ENCODE measurements at regions not wholly inside any gene's neighbourhood (a gene's known extent, or its start where the extent isn't known, plus 50 kb on each side); places are given as distances from the start of the nearest gene placed in this dataset.
"Not testable (repeated sequence)": the region's sequence is repeated elsewhere in the genome, so short reads cannot be mapped to it uniquely, and the experiment has no call there.

- ChIA-PET CTCF (no interaction called here), POLR2A (no interaction called here)
- Mint-ChIP-seq H3K4me1 (no peaks in the 10 kb centered on the region), H3K27ac (no peak overlapping the region), H3K27me3 (peaks cover 2% of the 10 kb centered on the region), H3K4me3 (no peak overlapping the region), H3K36me3 (ENCODE audit: low read depth) (no peaks in the 10 kb centered on the region), H3K9me3 (peaks cover 12% of the 10 kb centered on the region)
- no peak for TF ChIP-seq CTCF (IDR thresholded peaks at IDR 0.05)
- ATAC-seq (ENCODE audit: low read depth) (no peak), DNase-seq (no peak)
- intact Hi-C loops (cut with micrococcal nuclease): no loop called here
Measured at GRCh38 chr7:91731976-91732375, 148.5 kb downstream of the MTERF1 start.

- Mint-ChIP-seq H3K9me3 (peaks cover 10% of the 10 kb centered on the region), H3K4me1 (no peaks in the 10 kb centered on the region), H3K36me3 (ENCODE audit: low read depth) (no peaks in the 10 kb centered on the region), H3K4me3 (no peak overlapping the region), H3K27me3 (peaks cover 2% of the 10 kb centered on the region), H3K27ac (no peak overlapping the region)
- ATAC-seq (ENCODE audit: low read depth): no peak
- TF ChIP-seq CTCF (IDR thresholded peaks at IDR 0.05): no peak
- DNase-seq: no peak
- ChIA-PET POLR2A (no interaction called here), CTCF (no interaction called here)
- intact Hi-C loops (cut with micrococcal nuclease): no loop called here
Measured at GRCh38 chr7:91749418-91749817, 131.1 kb downstream of the MTERF1 start.

DNA sequence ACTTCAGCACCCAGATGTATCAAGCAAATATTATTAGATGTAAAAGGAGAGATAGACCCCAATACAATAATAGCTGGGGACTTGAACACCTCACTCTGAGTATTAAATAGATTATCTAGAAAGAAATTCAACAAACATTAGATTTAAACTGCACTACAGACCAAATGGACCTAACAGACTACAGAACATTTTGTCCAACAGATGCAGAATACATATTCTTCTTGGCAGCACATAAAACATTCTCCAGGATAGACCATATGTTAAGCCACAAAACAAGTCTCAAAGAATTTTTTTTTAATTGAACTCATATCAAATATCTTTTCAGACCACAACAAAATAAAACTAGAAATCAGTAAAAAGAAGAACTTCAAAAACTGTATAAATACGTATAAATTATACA lies 130.4 kb downstream of the MTERF1 start:
- DNase-seq: no peak
- Mint-ChIP-seq H3K27ac (no peak overlapping the region), H3K4me1 (no peaks in the 10 kb centered on the region), H3K4me3 (no peak overlapping the region), H3K27me3 (peaks cover 2% of the 10 kb centered on the region), H3K9me3 (peaks cover 10% of the 10 kb centered on the region), H3K36me3 (ENCODE audit: low read depth) (no peaks in the 10 kb centered on the region)
- intact Hi-C loops (cut with micrococcal nuclease): no loop called here
- ATAC-seq (ENCODE audit: low read depth): no peak
- ChIA-PET CTCF (no interaction called here), POLR2A (no interaction called here)
- no peak for TF ChIP-seq CTCF (IDR thresholded peaks at IDR 0.05)

DNA sequence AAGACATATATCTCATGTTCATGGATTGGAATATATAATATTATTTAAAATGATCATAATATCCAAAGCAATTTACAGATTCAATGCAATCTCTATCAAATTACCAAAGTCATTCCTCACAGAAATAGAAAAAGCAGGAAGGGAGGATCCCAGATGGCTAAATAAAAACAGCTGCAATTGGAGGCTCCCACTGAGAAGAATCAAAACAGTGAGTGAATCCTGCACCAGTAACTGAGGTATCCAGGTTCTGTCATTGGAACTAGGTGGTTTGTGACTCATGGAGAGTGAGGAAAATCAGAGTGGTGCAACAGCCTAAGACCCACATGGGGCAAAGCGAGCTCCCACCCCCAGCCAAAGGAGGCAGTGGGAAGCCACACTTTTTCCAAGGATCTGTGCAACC lies 128.4 kb downstream of the MTERF1 start:
- ChIA-PET POLR2A (no interaction called here), CTCF (no interaction called here)
- Mint-ChIP-seq H3K36me3 (ENCODE audit: low read depth) (no peaks in the 10 kb centered on the region), H3K27me3 (peaks cover 2% of the 10 kb centered on the region), H3K4me1 (no peaks in the 10 kb centered on the region), H3K27ac (no peak overlapping the region), H3K9me3 (peaks cover 10% of the 10 kb centered on the region), H3K4me3 (no peak overlapping the region)
- TF ChIP-seq CTCF (IDR thresholded peaks at IDR 0.05): no peak
- DNase-seq: no peak
- ATAC-seq (ENCODE audit: low read depth): no peak
- intact Hi-C loops (cut with micrococcal nuclease): no loop called here

DNA sequence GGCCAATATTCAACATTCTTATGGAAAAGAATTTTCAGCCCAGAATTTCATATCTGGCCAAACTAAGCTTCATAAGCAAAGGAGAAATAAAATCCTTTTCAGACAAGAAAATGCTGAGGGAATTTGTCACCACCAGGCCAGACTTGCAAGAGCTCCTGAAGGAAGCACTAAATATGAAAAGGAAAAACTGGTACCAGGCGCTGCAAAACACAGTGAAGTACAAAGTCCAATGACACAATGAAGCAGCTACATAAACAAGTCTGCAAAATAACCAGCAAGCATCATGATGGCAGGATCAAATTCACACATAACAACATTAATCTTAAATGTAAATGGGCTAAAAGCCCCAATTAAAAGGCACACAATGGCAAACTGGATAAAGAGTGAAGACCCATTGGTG lies 126.2 kb downstream of the MTERF1 start:
- POLR2A ChIA-PET; DNase-seq; H3K27me3 Mint-ChIP-seq; H3K4me1 Mint-ChIP-seq; CTCF ChIA-PET; H3K36me3 Mint-ChIP-seq (ENCODE audit: low read depth); H3K4me3 Mint-ChIP-seq; intact Hi-C loops (cut with micrococcal nuclease); H3K27ac Mint-ChIP-seq; ATAC-seq (ENCODE audit: low read depth): not testable (repeated sequence)
- H3K9me3 Mint-ChIP-seq: peaks cover 13% of the 10 kb centered on the region

- POLR2A ChIA-PET: not testable (repeated sequence)
Measured at GRCh38 chr7:91755121-91755520, 125.4 kb downstream of the MTERF1 start.

More at GRCh38 chr7:91755121-91755520, 125.4 kb downstream of the MTERF1 start:
- H3K9me3 Mint-ChIP-seq; H3K27ac Mint-ChIP-seq; DNase-seq; H3K4me1 Mint-ChIP-seq; H3K27me3 Mint-ChIP-seq; CTCF ChIA-PET; H3K4me3 Mint-ChIP-seq; ATAC-seq (ENCODE audit: low read depth); intact Hi-C loops (cut with micrococcal nuclease); H3K36me3 Mint-ChIP-seq (ENCODE audit: low read depth): not testable (repeated sequence)
